ENCODE measurements at regions not wholly inside any gene's neighbourhood (a gene's known extent, or its start where the extent isn't known, plus 50 kb on each side); places are given as distances from the start of the nearest gene placed in this dataset.

- Histone ChIP-seq H3K9ac (ENCODE audit: low read length) (no peak overlapping the region), H3K4me2 (ENCODE audit: low read depth, low read length, poor library complexity, severe bottlenecking) (no peak overlapping the region), H3K27me3 (ENCODE audit: low read length) (no peaks in the 10 kb centered on the region), H2AFZ (ENCODE audit: low read depth, low read length, severe bottlenecking) (no peak overlapping the region), H3K9me2 (replicated peaks; ENCODE audit: insufficient read depth, low read length) (no peaks in the 10 kb centered on the region), H3F3A (ENCODE audit: insufficient read depth) (no peaks in the 10 kb centered on the region), H3K4me3 (ENCODE audit: insufficient read depth, low read length, poor library complexity, severe bottlenecking) (no peak overlapping the region), H4K20me1 (ENCODE audit: low read depth, low read length) (no peaks in the 10 kb centered on the region), H3K9me3 (ENCODE audit: insufficient read depth, low read length) (no peaks in the 10 kb centered on the region), H3K36me3 (ENCODE audit: low read length) (no peaks in the 10 kb centered on the region), H3K79me2 (ENCODE audit: insufficient read depth, low read length) (no peaks in the 10 kb centered on the region), H3K27ac (ENCODE audit: low read depth, low read length) (no peak overlapping the region)
- TF ChIP-seq EZH2phosphoT487 (conservative IDR thresholded peaks at IDR 0.05; ENCODE audit: low read length) = no peak
- TF ChIP-seq CTCF (IDR thresholded peaks at IDR 0.05; ENCODE audit: insufficient read depth, low read length, poor library complexity, severe bottlenecking) = no peak
Observed at GRCh38 chr2:217014328-217015105, 154.7 kb upstream of the TNP1 start.

- Histone ChIP-seq H3K79me2 (ENCODE audit: insufficient read depth, low read length) (no peaks in the 10 kb centered on the region), H2AFZ (ENCODE audit: low read depth, low read length, severe bottlenecking) (no peak overlapping the region), H3K4me3 (ENCODE audit: insufficient read depth, low read length, poor library complexity, severe bottlenecking) (no peak overlapping the region), H3K36me3 (ENCODE audit: low read length) (no peaks in the 10 kb centered on the region), H4K20me1 (ENCODE audit: low read depth, low read length) (no peaks in the 10 kb centered on the region), H3K9me3 (ENCODE audit: insufficient read depth, low read length) (no peaks in the 10 kb centered on the region), H3K9me2 (replicated peaks; ENCODE audit: insufficient read depth, low read length) (no peaks in the 10 kb centered on the region), H3K27me3 (ENCODE audit: low read length) (no peaks in the 10 kb centered on the region), H3K4me2 (ENCODE audit: low read depth, low read length, poor library complexity, severe bottlenecking) (no peak overlapping the region), H3K27ac (ENCODE audit: low read depth, low read length) (no peak overlapping the region), H3F3A (ENCODE audit: insufficient read depth) (no peaks in the 10 kb centered on the region), H3K9ac (ENCODE audit: low read length) (no peak overlapping the region)
- TF ChIP-seq CTCF (IDR thresholded peaks at IDR 0.05; ENCODE audit: insufficient read depth, low read length, poor library complexity, severe bottlenecking) = no peak
- TF ChIP-seq EZH2phosphoT487 (conservative IDR thresholded peaks at IDR 0.05; ENCODE audit: low read length) = no peak
Observed at GRCh38 chr2:217013926-217014325, 154.1 kb upstream of the TNP1 start.

GRCh38 chr2:217011576-217011975 lies 151.7 kb upstream of the TNP1 start:
- H2AFZ ChIP-seq (ENCODE audit: low read depth, low read length, severe bottlenecking) = no peak overlapping the region
- H3K79me2 ChIP-seq (ENCODE audit: insufficient read depth, low read length) = no peaks in the 10 kb centered on the region
- H4K20me1 ChIP-seq (ENCODE audit: low read depth, low read length) = no peaks in the 10 kb centered on the region
- no peak overlapping the region for H3K4me2 ChIP-seq (ENCODE audit: low read depth, low read length, poor library complexity, severe bottlenecking)
- H3K27me3 ChIP-seq (ENCODE audit: low read length) = no peaks in the 10 kb centered on the region
- H3F3A ChIP-seq (ENCODE audit: insufficient read depth) = no peaks in the 10 kb centered on the region
- no peak overlapping the region for H3K9ac ChIP-seq (ENCODE audit: low read length)
- TF ChIP-seq CTCF (IDR thresholded peaks at IDR 0.05; ENCODE audit: insufficient read depth, low read length, poor library complexity, severe bottlenecking) = no peak
- no peak for TF ChIP-seq EZH2phosphoT487 (conservative IDR thresholded peaks at IDR 0.05; ENCODE audit: low read length)
- no peaks in the 10 kb centered on the region for H3K9me3 ChIP-seq (ENCODE audit: insufficient read depth, low read length)
- H3K9me2 ChIP-seq (replicated peaks; ENCODE audit: insufficient read depth, low read length) = no peaks in the 10 kb centered on the region
- no peak overlapping the region for H3K4me3 ChIP-seq (ENCODE audit: insufficient read depth, low read length, poor library complexity, severe bottlenecking)
- no peaks in the 10 kb centered on the region for H3K36me3 ChIP-seq (ENCODE audit: low read length)
- no peak overlapping the region for H3K27ac ChIP-seq (ENCODE audit: low read depth, low read length)

Data from SU-DHL-6 (cell line).